Mesodermal cell (in vitro differentiated cells): ENCODE measurements at regions not wholly inside any gene's neighbourhood (a gene's known extent, or its start where the extent isn't known, plus 50 kb on each side); places are given as distances from the start of the nearest gene placed in this dataset.

Experiments used
- H3K27ac ChIP-seq: 2 replicates; pipeline ENCODE4 v1.7.0; 2013; ENCODE audit warnings: mild to moderate bottlenecking, low read depth, low read length, moderate library complexity; ENCODE audit not compliant: severe bottlenecking
- H3K36me3 ChIP-seq: 2 replicates; pipeline ENCODE4 v1.7.1; 2013; ENCODE audit warnings: mild to moderate bottlenecking, low read length, moderate library complexity; ENCODE audit not compliant: control insufficient read depth, insufficient read depth
- H3K4me1 ChIP-seq: one replicate; pipeline ENCODE4 v1.7.1; 2013; ENCODE audit warnings: mild to moderate bottlenecking, low read length; ENCODE audit not compliant: insufficient read depth, control insufficient read depth, poor library complexity, severe bottlenecking
- H3K4me3 ChIP-seq: 2 replicates; pipeline ENCODE4 v1.7.0; 2013; ENCODE audit warnings: low read length, control low read depth, mild to moderate bottlenecking; ENCODE audit not compliant: insufficient read depth, poor library complexity, severe bottlenecking; ENCODE audit errors: extremely low read depth
- H3K9me3 ChIP-seq: 2 replicates; pipeline ENCODE4 v1.7.1; 2013; ENCODE audit warnings: mild to moderate bottlenecking, low read length, moderate library complexity; ENCODE audit not compliant: control insufficient read depth
- WGBS, 2 experiments: methylation state at CpG; one replicate each; pipeline ENCODE4 v1.1.5; 2013; ENCODE audit warnings: missing lambda C conversion rate in 2 of 2; ENCODE audit not compliant: insufficient coverage in 2 of 2; 5-methylcytosine and 5-hydroxymethylcytosine counted together

DNA sequence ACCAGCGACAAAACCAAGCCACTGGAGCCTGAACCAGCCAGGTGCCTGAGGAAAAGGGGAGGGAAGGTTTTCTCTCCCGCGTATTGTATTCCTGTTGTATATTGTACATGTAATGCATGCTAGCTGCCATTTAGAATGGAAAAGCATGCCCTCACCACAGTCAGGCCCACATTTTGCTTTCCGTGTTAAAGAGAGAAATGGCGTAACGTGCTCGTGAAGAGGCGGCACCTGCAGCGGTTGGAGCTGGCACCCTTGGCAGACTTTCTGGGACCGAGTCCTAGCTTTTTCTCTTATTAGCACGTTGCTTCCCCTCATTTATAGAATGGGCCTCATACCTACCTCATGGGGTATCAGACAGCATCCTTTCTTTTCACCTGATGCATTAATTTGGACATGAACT lies 135.3 kb upstream of the IRF2BP2 start:
- 92 to 97% methylated on average over 9 to 10 of the region's 11 CpGs for whole genome bisulfite sequencing, 2 experiments
- Histone ChIP-seq H3K4me1 (peaks cover 58% of the 10 kb centered on the region), H3K9me3 (no peaks in the 10 kb centered on the region), H3K4me3 (no peak overlapping the region), H3K27ac (peak overlapping the region; percentile 85), H3K36me3 (no peaks in the 10 kb centered on the region)

DNA sequence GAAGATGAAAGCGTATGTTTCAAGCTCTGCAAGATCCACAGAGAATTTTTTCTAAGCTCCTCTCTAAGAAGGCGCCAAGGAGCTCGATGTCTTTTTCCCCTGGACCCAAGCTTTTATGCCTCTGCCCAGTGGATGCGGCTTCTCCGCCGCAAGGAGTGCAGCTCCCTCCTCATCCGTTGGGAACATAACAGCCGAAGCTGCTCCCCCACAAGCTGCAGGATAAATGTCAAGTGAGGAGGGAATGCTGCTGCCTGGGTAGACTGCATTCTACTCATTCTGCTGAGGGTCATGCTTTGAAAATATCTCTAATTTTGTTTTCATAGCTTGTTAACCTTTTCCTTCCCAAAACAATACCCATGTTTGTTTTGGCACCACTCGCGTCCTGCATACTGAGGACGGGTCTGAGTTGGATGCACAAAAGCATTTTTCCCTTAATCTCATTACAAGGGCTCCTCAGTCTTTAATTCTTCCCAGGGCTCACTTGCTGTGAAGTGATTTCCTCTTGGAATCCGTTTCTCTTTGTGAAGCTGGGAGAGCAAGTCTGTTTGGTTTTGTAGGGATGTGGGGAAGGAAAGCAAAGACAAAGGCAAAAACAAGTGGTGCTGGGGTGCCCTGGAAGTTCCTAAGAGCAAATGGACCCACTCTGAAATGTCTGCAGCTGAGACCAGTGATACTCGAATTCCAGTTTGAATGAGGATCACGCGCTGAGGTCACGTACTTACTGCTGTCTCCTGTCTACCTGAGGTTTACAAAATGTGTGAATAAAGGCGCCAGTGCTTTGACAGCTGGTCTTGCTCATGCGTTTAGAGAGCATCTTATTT lies 134.0 kb upstream of the IRF2BP2 start:
- Histone ChIP-seq H3K4me1 (peaks cover 60% of the 10 kb centered on the region), H3K4me3 (no peak overlapping the region), H3K9me3 (no peaks in the 10 kb centered on the region), H3K36me3 (no peaks in the 10 kb centered on the region), H3K27ac (peak overlapping the region; percentile 81)
- WGBS, 2 experiments: 29 to 47% methylated on average over 15 to 18 of the region's 18 CpGs

DNA sequence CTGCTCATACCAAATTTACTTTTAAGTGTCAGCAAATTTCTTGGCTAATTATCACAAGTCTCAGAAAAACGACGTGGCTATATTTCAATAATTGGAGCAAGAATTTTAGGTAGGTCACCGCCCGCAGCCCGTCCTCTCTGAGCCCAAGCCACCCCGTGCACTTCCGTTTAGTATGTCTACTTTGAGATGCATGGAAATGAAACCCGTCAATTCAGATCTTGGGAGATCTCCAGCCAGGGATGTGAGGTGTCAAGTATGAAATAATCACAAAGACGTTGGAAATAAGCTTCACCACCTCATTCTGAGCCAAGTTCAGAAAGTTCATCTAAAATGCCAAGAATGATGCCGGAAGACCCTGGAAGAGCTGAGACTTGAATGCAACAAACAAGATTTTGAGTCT lies 132.6 kb upstream of the IRF2BP2 start:
- H3K9me3 ChIP-seq: no peaks in the 10 kb centered on the region
- 77 to 100% methylated on average over 6 to 9 of the region's 10 CpGs for WGBS, 2 experiments
- H3K4me1 ChIP-seq: peaks cover 54% of the 10 kb centered on the region
- H3K36me3 ChIP-seq: no peaks in the 10 kb centered on the region
- H3K27ac ChIP-seq: no peak overlapping the region
- H3K4me3 ChIP-seq: no peak overlapping the region

DNA sequence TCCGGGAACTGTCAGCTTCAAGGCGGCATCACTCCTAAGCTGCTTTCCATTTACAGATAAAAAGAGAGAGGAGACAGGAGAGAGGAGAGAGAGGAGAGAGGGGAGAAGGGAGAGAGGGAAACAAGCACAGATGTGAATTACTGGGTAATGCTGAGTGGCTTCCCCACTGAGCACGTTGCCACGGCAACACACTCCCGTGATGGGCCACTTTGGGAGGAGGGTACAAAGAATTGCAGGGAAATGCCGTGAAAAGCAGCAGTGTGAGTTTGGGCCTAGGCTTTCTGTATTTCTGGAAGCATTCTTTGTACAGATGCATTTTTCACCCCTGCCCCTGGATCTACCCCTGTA lies 128.0 kb upstream of the IRF2BP2 start:
- Histone ChIP-seq H3K36me3 (no peaks in the 10 kb centered on the region), H3K27ac (peak overlapping the region; percentile 41), H3K4me3 (no peak overlapping the region), H3K4me1 (peaks cover 10% of the 10 kb centered on the region), H3K9me3 (no peaks in the 10 kb centered on the region)
- WGBS, 2 experiments: 36 to 42% methylated on average over 4 of the region's 6 CpGs

DNA sequence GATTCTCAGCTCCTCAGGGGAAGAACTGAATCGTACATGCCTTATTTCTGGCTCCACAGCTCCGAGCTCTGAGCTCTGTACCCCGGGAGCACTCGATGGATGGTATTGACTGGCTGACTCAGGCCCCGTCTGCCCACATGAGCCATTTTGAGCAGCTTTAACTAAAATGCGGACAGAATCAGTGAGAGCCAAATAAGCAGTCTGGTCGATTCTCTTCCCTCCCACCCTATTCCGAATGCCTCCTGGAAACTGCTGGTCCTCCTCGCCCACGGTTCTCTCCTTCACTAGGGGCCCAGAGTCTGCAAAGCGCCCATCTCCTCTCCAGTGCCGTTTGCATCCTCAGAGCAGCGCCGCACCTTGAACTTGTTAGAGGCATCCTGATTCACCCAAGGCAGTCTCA lies 125.9 kb upstream of the IRF2BP2 start:
- WGBS, 2 experiments: 94 to 95% methylated on average over 14 of the region's 14 CpGs
- Histone ChIP-seq H3K9me3 (no peaks in the 10 kb centered on the region), H3K27ac (no peak overlapping the region), H3K4me1 (peaks cover 15% of the 10 kb centered on the region), H3K4me3 (no peak overlapping the region), H3K36me3 (no peaks in the 10 kb centered on the region)

- H3K9me3 ChIP-seq: no peaks in the 10 kb centered on the region
- no peak overlapping the region for H3K27ac ChIP-seq
- H3K4me3 ChIP-seq: no peak overlapping the region
- H3K4me1 ChIP-seq: peaks cover 20% of the 10 kb centered on the region
- 93 to 97% methylated on average over 10 to 14 of the region's 14 CpGs for WGBS, 2 experiments
- H3K36me3 ChIP-seq: no peaks in the 10 kb centered on the region
Measured at GRCh38 chr1:234735476-234735875, 125.5 kb upstream of the IRF2BP2 start.

- no peak overlapping the region for H3K27ac ChIP-seq
- no peaks in the 10 kb centered on the region for H3K36me3 ChIP-seq
- 88 to 97% methylated on average over 5 to 7 of the region's 9 CpGs for WGBS, 2 experiments
- H3K9me3 ChIP-seq: no peaks in the 10 kb centered on the region
- H3K4me1 ChIP-seq: peaks cover 26% of the 10 kb centered on the region
- no peak overlapping the region for H3K4me3 ChIP-seq
Measured at GRCh38 chr1:234734869-234735268, 124.9 kb upstream of the IRF2BP2 start.

GRCh38 chr1:234734412-234734835 lies 124.4 kb upstream of the IRF2BP2 start:
- H3K4me1 ChIP-seq: peaks cover 30% of the 10 kb centered on the region
- no peaks in the 10 kb centered on the region for H3K9me3 ChIP-seq
- 93 to 99% methylated on average over 10 to 13 of the region's 13 CpGs for WGBS, 2 experiments
- no peaks in the 10 kb centered on the region for H3K36me3 ChIP-seq
- H3K27ac ChIP-seq: no peak overlapping the region
- H3K4me3 ChIP-seq: no peak overlapping the region

- Histone ChIP-seq H3K4me1 (peaks cover 37% of the 10 kb centered on the region), H3K27ac (no peak overlapping the region), H3K4me3 (no peak overlapping the region), H3K9me3 (no peaks in the 10 kb centered on the region), H3K36me3 (no peaks in the 10 kb centered on the region)
- WGBS, 2 experiments: 93 to 100% methylated on average over 1 to 4 of the region's 6 CpGs
Measured at GRCh38 chr1:234733427-234733826, 123.4 kb upstream of the IRF2BP2 start.

DNA sequence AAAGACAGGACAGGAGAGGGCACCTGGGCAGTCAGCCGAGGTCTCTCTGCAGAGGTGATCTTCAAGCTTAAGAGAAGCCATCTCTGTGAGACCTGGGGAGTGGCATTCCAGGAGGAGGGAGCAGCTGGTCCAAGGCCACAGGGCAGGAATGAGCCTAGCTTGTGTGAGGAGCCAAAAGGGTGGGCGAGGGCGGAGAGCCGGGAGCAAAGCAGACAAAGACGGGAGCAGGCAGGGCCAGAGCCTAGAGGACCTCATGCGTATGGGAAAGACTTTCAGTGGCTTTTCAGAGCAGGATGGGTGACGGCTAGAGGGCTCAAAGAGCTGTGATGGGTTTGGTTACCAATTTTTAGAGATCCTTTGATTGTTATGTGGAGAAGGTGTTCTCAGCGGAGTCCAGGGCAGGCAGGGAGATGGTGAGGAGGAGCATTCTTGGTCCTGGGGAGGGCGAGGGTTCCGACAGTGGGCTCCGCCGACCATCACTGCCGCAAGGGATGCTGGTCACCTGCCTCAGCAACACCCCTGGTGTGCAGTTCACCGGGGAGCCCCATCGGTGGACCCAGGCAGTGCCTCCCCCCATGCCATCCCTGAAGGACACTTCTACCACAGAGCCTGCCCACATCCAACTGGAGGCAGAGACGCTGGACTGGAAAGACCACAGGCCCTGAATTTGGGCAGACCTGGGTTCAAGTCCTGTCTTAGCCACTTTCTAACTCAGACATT lies 122.9 kb upstream of the IRF2BP2 start:
- H3K4me1 ChIP-seq: peaks cover 41% of the 10 kb centered on the region
- H3K4me3 ChIP-seq: no peak overlapping the region
- H3K27ac ChIP-seq: no peak overlapping the region
- 96 to 97% methylated on average over 12 to 14 of the region's 16 CpGs for WGBS, 2 experiments
- H3K36me3 ChIP-seq: no peaks in the 10 kb centered on the region
- H3K9me3 ChIP-seq: no peaks in the 10 kb centered on the region

DNA sequence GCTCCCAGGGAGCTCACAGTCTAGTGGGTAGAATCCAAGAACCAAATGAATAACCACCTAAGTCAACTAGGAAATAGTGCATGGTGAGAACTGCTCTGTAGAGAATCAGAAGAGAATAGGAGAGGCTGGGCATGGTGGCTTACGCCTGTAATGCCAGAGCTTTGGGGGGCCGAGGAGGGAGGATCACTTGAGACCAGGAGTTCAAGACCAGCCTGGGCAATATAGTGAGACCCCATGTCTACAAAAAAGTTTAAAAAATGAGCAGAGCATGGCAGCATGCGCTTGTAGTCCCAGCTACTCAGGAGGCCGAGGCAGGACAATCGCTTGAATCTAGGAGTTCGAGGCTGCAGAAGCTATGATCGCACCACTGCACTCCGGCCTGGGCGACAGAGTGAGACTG lies 122.3 kb upstream of the IRF2BP2 start:
- Histone ChIP-seq H3K27ac (no peak overlapping the region), H3K9me3 (no peaks in the 10 kb centered on the region), H3K4me3 (no peak overlapping the region), H3K36me3 (no peaks in the 10 kb centered on the region), H3K4me1 (peaks cover 47% of the 10 kb centered on the region)
- WGBS, 2 experiments: 96 to 97% methylated on average over 9 of the region's 9 CpGs
